Epithelial cell of esophagus (primary cell): ENCODE measurements at regions not wholly inside any gene's neighbourhood (a gene's known extent, or its start where the extent isn't known, plus 50 kb on each side); places are given as distances from the start of the nearest gene placed in this dataset.
"Not testable (repeated sequence)": the region's sequence is repeated elsewhere in the genome, so short reads cannot be mapped to it uniquely, and the experiment has no call there.

Source experiments
- DNase-seq: peaks from one replicate; pipeline ENCODE4 v3.0.0; 2010; ENCODE audit warnings: low read depth
- H3K4me3 ChIP-seq: 2 replicates; pipeline ENCODE4 v1.5.1; 2011; ENCODE audit warnings: mild to moderate bottlenecking, low read length, control low read depth
- CTCF ChIP-seq: IDR thresholded peaks from 2 replicates; pipeline ENCODE4 v1.5.1; 2011; ENCODE audit warnings: low read depth, mild to moderate bottlenecking, low read length, control low read depth, inconsistent platforms; ENCODE audit not compliant: insufficient read depth; ENCODE audit errors: missing control alignments

- H3K4me3 ChIP-seq, result no peak overlapping the region
- no peak for TF ChIP-seq CTCF
- no peak for DNase-seq
These were observed 359.5 kb downstream of the TMEM167A start for GRCh38 chr5:82717738-82718137.

- DNase-seq, H3K4me3 ChIP-seq: not testable (repeated sequence)
These were observed 362.5 kb downstream of the TMEM167A start for GRCh38 chr5:82714732-82715131.

- no peak for DNase-seq
- no peak overlapping the region for H3K4me3 ChIP-seq
- TF ChIP-seq CTCF, result no peak
These were observed 363.4 kb downstream of the TMEM167A start for GRCh38 chr5:82713811-82714210.

GRCh38 chr5:82707741-82708140, 369.5 kb downstream of the TMEM167A start:
- no peak overlapping the region for H3K4me3 ChIP-seq
- DNase-seq, result no peak
- TF ChIP-seq CTCF, result no peak

- TF ChIP-seq CTCF, result no peak
- H3K4me3 ChIP-seq, result no peak overlapping the region
- no peak for DNase-seq
These were observed 372.8 kb downstream of the TMEM167A start for GRCh38 chr5:82704381-82704780.

- no peak for TF ChIP-seq CTCF
- DNase-seq, result no peak
- H3K4me3 ChIP-seq, result no peak overlapping the region
These were observed 375.1 kb downstream of the TMEM167A start for GRCh38 chr5:82702046-82702445.

- H3K4me3 ChIP-seq, result no peak overlapping the region
- no peak for DNase-seq
- no peak for TF ChIP-seq CTCF
These were observed 377.5 kb downstream of the TMEM167A start for GRCh38 chr5:82699737-82700136.

GRCh38 chr5:82698026-82698425, 379.2 kb downstream of the TMEM167A start:
- no peak for TF ChIP-seq CTCF
- no peak for DNase-seq
- no peak overlapping the region for H3K4me3 ChIP-seq
